ACHN (cell line): ENCODE measurements at regions not wholly inside any gene's neighbourhood (a gene's known extent, or its start where the extent isn't known, plus 50 kb on each side); places are given as distances from the start of the nearest gene placed in this dataset.

Experiments used
- DNase-seq: peaks from one replicate; pipeline ENCODE4 v3.0.0-alpha.2; 2015
- in situ Hi-C: cut with HindIII; loops from 2 replicates; pipeline ENCODE4 v1.10.0; 2017; ENCODE audit warnings: low sequenced_read_pairs, low pct_ligation_motif_present, low pct_unique_long_range_greater_than_20kb

DNA sequence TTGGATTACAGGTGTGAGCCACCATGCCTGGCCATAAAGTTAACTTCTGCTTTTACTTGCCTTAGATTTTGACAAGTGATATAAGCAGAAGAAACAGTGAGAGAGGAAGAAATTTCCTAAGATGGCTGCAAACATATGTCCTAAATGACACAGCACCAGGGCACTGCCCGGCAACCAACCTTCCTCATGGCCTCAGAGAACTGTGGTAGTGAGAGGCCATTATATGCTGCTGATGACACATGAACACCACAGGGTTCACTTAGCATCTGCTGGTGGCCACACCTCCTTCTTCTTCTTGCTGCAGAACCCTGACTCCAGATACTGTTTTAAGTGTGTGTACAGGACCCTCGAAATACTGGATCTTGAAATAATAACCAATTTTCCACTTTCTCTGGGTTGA, 88.2 kb downstream of the KCTD12 start:
- DNase-seq = no peak
- in situ Hi-C loops = no loop called here

DNA sequence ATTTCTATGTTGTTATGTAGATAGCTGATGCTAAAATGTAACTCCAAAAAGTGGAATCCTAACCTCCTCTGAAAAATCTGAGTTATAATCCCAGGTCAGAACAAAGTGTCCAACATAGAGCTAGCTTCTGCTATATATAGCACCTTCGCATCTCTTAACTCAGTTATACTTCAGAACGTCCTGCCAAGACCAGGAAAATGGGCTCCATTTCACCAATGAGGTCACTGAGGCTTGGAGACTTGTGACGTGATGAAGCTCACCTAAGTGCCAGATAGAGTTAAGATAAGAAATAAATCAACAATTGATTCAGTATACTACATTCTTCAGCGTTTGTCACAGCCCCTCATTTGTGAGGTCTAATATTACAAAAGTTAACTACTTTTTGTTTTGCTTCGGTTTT, 88.8 kb downstream of the KCTD12 start:
- no peak for DNase-seq
- in situ Hi-C loops = no loop called here

DNA sequence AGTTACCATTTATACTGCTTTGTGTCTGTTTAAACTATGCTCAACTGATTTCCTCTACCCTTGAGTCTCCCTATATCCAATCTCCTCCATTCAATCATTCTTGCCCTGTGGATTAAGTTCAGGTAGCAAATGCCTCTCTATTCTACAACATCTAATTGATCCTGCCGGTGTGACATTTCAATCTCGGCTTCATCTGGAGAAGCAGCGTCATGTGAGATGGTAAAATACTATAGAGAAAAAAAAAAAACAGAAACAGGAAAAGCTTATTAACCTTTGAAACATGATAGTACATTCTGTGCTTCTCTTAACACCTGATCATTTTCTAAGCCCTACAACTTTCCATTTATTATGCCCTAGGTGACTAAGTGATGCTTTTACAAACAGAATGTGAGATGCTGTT, 89.4 kb downstream of the KCTD12 start:
- in situ Hi-C loops = no loop called here
- DNase-seq = no peak

DNA sequence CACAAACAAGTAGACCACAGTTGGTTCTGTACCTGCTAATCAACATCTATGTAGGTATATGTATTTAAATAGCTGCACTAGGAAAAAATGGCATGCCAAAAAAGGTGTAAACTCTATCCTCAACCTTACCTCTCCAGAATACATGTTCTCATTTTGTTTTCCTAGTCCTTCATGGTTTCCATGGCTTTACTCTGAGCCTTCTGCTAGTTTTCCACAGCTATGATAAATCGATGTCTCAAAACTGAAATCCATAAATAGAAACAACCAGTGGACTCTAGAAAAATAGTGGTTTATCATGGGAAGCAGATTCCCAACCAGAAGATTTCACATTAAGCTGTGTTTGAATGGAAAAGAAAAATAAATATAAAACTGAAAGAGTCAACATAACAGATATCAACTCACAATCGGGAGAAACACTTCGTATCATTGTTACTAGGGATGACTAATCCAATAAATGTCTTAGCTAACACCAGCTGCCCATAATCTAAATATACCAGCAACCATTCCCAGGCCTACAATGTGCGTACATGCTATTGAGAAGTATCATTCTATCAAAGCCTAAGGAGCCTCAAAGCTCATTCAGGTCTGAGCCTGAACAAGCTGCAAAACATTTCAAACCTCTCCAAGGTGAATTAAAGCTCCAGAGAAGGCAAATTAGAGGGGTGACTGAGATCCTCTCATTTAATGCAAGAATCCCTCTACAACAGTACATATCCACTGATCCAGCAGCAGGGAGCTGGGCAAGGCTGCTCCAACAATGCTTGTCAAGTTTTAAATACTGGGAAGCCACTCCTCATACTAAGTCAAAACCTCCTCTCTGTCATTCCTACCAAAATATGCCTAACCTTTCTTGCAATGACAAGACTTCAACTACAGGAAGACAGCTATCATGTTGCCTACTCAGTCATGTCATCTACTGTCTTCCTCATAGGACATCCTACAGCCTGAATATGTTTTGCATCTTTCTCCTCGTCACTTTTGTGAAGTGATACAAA, 90.2 kb downstream of the KCTD12 start:
- in situ Hi-C loops = no loop called here
- DNase-seq = no peak

DNA sequence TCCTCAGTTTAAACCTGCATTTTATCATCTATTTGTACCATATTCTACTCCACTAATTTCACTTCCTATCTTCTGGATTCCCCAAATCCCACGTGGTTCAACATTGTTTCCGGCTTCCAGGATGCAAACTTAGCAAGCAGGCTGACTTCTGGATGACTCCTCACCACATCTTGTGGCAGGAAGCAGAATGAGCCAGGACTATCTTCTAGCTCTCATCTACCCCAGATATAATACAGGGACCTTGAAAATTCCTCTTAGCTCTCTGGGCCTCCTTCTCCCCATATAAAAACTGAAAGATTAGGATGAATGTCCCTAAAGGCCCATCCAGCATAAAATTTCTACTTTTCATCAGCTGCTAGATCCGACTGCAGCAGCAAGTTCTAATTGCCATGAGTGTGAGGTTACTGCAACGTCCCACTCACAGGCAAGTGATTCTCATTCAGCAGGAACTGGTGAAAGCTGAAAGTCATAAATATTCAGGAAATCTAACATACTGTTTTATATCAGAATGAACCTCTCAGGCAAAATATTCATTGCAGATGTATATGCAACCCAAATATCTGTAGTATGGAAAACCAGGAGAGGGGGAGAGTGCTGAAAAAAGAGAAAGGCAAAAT, 93.4 kb downstream of the KCTD12 start:
- no peak for DNase-seq
- in situ Hi-C loops = no loop called here

DNA sequence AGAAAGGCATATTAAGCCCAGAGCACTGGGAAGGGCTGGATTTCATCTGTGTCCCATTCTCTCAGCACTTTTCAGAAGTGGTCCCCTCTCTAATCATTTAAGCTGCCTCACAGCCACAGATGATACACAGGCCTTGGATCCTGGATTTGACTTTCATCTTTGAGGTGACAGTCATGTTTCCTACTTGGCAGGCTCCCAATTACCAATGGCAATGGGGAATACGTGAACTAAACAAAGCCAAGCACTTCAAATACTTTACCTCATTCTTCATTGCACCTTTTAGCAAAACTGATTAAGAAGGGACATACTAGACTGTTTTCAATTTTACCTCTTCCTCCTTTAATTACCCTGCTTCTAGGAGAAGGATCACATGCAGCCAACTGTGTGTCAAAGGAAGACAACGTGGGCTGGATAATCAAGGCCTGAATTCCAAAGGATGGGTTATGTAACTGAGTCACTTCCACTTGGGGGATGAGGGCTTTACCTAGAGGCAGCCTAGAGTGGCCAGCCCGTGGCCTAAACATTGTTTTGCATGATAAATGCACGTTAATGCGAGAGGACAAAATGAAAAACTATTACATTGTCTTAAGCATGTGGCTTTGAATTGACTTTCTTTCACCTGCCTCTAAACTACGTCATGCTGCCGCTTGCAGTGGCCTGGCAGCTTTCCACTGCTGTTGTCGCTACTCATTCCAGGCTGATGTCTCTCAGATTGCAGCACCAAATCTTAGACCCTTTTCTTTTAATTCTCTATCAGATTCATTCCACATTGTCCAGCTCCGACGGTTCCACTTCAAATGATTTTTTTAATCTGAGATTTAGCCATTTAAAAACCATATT, 95.0 kb downstream of the KCTD12 start:
- DNase-seq = no peak
- in situ Hi-C loops = no loop called here

DNA sequence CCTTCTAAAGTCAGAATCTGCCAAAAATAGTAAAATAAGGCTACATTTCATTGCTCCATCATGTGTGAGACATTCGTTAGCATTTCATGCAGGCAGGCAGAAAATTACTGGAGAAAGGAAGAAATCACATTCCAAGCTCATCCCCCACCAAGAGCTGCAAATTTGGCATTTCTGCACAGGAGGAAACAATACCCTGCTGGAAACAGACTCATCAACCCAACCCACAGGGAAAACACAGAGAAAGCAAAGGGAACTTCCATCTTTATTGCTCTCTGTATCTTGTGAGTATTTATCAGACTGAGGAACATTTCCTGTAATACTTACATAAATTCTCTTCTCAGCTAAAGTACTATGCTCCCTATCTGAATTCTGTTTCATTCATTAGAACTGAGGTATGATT, 95.7 kb downstream of the KCTD12 start:
- no peak for DNase-seq
- in situ Hi-C loops = no loop called here

DNA sequence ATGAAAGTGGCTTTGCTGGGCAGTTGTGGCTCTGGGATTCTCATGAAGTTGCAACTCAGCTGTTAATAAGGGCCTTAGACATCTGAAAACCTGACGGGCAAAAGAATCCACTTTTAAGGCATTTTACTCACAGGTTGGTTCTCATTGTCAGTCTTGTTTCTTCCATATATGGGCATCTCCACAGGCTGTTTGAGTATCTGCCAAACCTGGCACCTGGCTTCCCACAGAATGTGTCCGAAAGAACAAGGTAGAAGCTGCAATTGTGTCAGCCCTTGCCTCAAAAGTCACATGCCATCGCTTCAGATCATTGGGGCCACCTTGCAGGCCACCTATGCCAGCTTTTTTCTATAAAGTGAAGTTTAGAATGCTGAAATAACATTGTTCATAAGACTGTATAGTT, 102.4 kb downstream of the KCTD12 start:
- in situ Hi-C loops = no loop called here
- DNase-seq = no peak

DNA sequence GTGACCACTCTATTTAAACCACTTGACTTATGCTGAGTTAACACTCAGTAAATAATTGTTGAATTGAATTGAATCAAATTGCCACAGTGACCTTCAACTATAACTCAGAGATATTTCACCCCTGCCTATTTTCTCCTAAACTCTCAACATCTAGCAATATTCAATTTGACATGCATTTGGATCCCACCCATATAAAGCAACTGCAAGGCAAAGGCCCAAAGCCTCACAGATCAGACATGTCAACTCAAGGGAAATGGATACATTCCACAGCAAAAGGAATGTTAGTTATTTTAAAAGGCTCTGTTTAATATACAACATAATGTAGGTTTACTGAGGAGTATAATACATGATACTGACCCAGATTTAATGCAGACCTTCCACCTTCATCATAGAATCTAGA, 107.4 kb downstream of the KCTD12 start:
- DNase-seq = no peak
- in situ Hi-C loops = no loop called here

DNA sequence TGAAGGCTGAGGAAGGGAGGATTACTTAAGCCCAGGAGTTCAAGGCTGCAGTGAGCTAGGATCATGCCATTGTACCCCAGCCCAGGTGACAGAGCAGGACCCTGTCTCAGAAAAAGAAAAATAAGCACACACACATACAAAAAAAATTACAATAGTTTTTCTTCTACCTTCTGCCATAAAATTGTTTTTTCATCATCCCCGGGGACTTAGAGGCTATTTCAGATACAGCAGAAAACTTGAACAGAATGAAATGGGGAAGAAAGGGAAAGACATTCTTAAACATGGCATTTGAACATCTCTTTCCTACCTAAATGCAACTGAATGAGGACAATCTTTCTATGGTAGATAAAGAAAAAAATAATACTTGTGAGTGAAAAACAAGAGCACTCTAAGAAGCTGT, 109.1 kb downstream of the KCTD12 start:
- DNase-seq = no peak
- in situ Hi-C loops = no loop called here

DNA sequence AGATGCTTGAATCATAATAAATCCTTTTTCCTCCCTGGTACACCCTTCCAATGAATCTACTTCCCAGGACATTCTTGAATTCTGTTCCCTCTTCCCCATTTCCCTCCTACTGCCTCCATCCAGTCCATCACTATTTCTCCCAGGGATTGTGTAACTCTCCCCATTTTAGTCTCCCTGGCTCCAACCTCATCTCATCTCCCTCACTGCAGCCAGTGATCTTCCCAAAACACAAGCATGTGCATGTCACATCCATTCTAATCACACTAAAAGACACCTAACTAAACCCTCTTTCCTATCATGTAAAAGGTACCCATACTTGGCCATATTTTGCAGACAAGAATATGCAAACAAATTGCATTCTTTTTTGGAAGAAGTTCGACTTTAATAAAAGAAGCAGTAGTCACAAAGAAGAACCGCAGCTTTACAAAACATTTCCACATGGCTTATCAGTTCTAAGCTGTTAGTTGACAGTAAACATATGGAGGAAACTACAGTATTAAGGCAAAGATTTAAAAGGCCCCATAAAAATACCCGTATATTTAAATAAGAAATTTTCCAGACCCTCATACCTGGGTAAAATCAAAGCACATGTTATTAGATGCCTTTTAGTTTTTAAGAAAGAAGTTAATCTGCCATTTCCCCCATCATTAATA, 111.0 kb downstream of the KCTD12 start:
- no peak for DNase-seq
- in situ Hi-C loops = no loop called here

DNA sequence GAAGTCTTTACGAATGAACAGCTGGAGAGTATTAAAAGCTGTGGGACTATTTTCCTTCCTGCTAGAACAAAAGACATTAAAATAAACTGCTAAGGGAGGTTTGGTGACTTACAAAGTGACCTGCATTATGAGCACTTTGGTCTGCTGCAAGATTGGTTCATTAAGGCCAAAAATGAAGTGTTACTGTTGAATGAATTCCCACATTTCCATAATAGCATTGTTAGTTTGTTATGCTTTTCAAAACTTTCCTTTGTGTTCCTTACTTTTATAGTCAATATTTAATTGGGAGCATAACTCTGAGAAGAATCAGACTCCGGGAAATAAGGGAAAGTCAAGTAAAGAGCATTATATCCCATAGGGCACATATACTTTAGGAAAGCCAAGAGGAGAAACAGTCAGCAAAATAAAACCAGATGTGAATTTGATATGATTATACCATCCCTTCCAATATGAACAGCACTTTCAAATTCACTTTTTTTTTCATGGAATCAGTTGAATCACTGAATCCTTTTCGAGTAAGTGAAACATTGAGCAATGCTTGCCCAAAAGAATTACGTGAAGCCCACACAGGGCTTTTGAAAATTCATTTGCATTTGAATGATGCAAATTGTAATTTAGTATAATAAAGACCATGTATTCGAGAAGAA, 112.6 kb downstream of the KCTD12 start:
- DNase-seq = no peak
- in situ Hi-C loops = no loop called here

DNA sequence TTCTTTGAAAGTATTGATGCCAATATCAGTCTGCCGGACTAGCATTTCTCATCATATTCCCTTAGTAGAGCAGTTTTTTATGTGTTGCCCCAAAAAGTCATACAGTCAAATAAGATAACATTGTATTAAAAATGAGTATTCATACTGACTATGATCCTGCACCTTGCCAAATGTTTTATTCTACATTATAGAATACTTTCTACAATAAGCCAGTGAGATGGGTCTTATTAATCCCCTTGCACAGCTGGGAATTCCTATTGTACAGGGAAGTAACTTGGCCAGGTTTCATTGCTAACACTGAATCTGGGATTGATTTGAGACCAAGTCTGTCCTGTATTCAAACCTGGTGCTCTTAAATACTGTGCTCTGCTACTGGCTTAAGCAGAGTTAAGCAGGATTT, 114.0 kb downstream of the KCTD12 start:
- in situ Hi-C loops = no loop called here
- no peak for DNase-seq

DNA sequence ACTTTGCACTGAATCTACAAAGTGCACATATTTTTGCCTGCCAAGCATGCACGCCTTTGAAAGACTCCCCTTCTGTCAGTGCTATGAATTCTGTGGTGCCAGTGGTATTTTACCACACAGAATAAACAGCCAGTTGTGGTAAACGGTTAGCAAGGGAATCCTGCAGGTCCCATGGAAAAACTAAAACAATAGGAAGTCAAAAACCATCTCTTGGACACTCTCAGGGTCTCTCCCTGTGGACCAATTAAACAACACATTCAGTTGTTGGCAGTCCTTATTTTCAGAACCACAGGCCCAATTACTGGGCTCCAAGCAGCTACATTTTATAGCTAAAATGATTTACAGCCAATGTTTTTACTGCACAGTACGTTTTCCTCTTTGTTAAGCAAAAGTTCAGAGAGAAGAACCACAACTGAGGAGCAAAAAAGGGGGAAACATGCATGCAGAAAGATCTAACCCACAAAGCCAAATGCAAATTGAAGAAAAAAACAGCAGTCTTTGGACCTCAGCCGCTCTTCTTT, 116.9 kb downstream of the KCTD12 start:
- DNase-seq = no peak
- in situ Hi-C loops = no loop called here

DNA sequence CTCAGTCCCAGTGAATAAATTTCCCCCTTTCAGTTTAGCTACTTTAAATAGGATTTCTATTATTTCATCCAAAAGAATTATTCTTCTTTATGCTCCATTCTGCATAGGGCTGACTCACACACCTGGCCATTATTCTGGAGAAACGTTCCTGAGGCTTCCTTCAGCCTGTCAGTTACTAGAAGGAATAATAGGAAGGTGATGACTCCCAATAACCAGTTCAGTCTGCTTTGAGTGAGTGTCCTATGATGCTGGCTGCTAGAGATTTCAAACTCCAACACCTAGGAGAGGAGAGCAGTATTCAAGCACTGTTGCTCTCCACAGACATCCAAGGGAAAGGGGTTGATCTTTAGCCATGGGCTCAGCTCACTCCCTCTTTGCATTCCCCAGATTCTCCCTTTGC, 117.8 kb downstream of the KCTD12 start:
- in situ Hi-C loops = no loop called here
- no peak for DNase-seq

DNA sequence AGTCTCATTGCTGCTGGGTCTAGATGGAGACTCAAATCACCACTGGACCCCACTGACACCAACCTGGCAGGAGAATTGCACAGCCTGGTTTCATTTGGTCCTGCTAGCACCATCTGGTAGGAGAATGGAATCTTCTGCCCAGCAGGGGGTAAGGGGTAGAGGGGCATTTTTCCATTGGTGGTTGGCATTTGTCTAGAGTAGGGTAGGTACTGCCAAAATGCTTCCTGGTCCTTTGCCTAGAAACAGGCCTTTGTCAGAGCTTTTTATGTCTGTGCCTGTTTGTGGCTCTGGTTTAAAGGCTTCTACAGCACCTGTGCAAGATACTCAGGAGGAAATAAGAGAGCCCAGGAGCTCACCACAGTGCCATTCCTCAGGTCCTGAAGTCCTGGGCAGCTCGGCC, 121.3 kb downstream of the KCTD12 start:
- DNase-seq = no peak
- in situ Hi-C loops = no loop called here

DNA sequence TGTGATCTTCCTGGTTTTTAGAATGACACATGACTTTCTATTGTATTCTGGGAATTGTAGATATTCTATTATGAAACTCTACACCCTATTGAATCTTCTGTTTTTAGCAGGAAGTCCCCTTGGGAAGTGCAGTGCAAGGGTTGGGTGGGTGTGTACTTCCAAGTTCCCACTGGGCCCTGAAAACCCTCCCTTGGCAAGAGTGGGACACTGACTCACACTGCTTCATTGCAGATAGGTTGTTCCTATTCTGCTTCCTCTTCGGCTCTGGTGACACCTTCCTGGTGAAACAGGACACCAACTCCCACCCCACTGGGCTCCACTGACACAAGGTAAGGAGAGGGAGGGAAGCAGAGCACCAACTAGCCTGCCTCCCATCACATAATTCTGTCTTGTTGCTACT, 121.8 kb downstream of the KCTD12 start:
- in situ Hi-C loops = no loop called here

DNA sequence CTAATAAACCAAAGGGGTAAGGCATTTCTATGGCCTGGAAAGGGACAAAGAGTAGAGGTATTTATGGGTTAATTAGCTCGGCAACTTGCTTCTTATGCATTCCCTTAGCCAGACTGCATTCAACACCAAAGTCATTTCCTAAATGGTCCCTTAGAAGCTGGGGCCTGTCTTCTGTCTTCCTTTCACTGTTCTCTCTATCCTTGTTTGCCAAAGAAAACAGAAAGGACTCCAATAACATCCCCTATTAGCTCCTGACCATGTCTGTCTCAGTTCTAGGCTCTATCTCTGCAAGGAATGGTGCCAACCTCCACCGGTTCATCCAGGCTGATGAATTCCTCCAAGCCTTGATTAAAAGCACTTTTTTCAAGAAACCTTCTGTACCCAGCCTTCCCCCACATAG, 123.5 kb downstream of the KCTD12 start:
- DNase-seq = no peak
- in situ Hi-C loops = no loop called here

More for the DNA sequence above, 121.8 kb downstream of the KCTD12 start:
- no peak for DNase-seq
